ENCODE measurements at regions not wholly inside any gene's neighbourhood (a gene's known extent, or its start where the extent isn't known, plus 50 kb on each side); places are given as distances from the start of the nearest gene placed in this dataset.

DNA sequence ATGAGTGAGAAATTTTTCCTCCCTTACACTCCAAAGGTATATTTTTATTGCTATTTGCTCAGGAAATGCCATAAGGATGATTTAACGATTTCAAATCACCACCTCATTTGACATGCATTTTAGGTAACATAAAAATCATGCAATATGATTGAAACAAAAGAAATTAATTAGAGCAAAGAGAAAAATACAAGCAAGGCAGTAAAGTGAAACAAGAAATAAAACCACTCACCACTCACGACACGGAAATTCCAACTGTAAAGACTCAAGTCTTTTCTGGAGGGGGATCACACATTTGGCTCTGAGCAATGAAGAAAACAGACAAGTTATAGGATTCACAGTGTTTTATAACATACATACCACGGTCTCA lies 86.8 kb upstream of the ARHGAP29 start:
- Mint-ChIP-seq H3K9me3 (no peaks in the 10 kb centered on the region), H3K4me3 (no peak overlapping the region), H3K36me3 (no peaks in the 10 kb centered on the region), H3K27ac (no peak overlapping the region), H3K27me3 (ENCODE audit: low read depth) (peaks cover 7% of the 10 kb centered on the region; the same call in 1 of the 2 replicates), H3K4me1 (peaks cover 62% of the 10 kb centered on the region)
- POLR2A ChIA-PET, result no interaction called here
- CTCF ChIA-PET, result interaction anchor here (1.2 kb wide), 1 partner anchor 279 kb away, joined by 3 read pairs; no protein-coding TSS in a partner anchor
- ATAC-seq (no peak), DNase-seq (ENCODE audit: low spot score) (no peak)
- TF ChIP-seq ZSCAN18 (CRISPR knock-in tag; IDR thresholded peaks at IDR 0.05) (no peak), CTCF (IDR thresholded peaks at IDR 0.05) (no peak), SMAD4 (CRISPR knock-in tag; IDR thresholded peaks at IDR 0.05) (no peak), RORB (CRISPR knock-in tag; IDR thresholded peaks at IDR 0.05) (no peak), NR1H2 (CRISPR knock-in tag; IDR thresholded peaks at IDR 0.05) (no peak), ZNF219 (CRISPR knock-in tag; IDR thresholded peaks at IDR 0.05; ENCODE audit: borderline replicate concordance) (no peak), NR2C2 (CRISPR knock-in tag; IDR thresholded peaks at IDR 0.05) (no peak), KAT7 (CRISPR knock-in tag; IDR thresholded peaks at IDR 0.05; ENCODE audit: borderline replicate concordance) (no peak)
- TF ChIP-seq, protein P1, sequence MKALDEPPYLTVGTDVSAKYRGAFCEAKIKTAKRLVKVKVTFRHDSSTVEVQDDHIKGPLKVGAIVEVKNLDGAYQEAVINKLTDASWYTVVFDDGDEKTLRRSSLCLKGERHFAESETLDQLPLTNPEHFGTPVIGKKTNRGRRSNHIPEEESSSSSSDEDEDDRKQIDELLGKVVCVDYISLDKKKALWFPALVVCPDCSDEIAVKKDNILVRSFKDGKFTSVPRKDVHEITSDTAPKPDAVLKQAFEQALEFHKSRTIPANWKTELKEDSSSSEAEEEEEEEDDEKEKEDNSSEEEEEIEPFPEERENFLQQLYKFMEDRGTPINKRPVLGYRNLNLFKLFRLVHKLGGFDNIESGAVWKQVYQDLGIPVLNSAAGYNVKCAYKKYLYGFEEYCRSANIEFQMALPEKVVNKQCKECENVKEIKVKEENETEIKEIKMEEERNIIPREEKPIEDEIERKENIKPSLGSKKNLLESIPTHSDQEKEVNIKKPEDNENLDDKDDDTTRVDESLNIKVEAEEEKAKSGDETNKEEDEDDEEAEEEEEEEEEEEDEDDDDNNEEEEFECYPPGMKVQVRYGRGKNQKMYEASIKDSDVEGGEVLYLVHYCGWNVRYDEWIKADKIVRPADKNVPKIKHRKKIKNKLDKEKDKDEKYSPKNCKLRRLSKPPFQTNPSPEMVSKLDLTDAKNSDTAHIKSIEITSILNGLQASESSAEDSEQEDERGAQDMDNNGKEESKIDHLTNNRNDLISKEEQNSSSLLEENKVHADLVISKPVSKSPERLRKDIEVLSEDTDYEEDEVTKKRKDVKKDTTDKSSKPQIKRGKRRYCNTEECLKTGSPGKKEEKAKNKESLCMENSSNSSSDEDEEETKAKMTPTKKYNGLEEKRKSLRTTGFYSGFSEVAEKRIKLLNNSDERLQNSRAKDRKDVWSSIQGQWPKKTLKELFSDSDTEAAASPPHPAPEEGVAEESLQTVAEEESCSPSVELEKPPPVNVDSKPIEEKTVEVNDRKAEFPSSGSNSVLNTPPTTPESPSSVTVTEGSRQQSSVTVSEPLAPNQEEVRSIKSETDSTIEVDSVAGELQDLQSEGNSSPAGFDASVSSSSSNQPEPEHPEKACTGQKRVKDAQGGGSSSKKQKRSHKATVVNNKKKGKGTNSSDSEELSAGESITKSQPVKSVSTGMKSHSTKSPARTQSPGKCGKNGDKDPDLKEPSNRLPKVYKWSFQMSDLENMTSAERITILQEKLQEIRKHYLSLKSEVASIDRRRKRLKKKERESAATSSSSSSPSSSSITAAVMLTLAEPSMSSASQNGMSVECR (CRISPR knock-in tag; IDR thresholded peaks at IDR 0.05; ENCODE audit: borderline replicate concordance), result no peak
- TF ChIP-seq, protein P2, sequence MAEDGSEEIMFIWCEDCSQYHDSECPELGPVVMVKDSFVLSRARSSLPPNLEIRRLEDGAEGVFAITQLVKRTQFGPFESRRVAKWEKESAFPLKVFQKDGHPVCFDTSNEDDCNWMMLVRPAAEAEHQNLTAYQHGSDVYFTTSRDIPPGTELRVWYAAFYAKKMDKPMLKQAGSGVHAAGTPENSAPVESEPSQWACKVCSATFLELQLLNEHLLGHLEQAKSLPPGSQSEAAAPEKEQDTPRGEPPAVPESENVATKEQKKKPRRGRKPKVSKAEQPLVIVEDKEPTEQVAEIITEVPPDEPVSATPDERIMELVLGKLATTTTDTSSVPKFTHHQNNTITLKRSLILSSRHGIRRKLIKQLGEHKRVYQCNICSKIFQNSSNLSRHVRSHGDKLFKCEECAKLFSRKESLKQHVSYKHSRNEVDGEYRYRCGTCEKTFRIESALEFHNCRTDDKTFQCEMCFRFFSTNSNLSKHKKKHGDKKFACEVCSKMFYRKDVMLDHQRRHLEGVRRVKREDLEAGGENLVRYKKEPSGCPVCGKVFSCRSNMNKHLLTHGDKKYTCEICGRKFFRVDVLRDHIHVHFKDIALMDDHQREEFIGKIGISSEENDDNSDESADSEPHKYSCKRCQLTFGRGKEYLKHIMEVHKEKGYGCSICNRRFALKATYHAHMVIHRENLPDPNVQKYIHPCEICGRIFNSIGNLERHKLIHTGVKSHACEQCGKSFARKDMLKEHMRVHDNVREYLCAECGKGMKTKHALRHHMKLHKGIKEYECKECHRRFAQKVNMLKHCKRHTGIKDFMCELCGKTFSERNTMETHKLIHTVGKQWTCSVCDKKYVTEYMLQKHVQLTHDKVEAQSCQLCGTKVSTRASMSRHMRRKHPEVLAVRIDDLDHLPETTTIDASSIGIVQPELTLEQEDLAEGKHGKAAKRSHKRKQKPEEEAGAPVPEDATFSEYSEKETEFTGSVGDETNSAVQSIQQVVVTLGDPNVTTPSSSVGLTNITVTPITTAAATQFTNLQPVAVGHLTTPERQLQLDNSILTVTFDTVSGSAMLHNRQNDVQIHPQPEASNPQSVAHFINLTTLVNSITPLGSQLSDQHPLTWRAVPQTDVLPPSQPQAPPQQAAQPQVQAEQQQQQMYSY (CRISPR knock-in tag; IDR thresholded peaks at IDR 0.05), result no peak
- TF ChIP-seq, protein P3, sequence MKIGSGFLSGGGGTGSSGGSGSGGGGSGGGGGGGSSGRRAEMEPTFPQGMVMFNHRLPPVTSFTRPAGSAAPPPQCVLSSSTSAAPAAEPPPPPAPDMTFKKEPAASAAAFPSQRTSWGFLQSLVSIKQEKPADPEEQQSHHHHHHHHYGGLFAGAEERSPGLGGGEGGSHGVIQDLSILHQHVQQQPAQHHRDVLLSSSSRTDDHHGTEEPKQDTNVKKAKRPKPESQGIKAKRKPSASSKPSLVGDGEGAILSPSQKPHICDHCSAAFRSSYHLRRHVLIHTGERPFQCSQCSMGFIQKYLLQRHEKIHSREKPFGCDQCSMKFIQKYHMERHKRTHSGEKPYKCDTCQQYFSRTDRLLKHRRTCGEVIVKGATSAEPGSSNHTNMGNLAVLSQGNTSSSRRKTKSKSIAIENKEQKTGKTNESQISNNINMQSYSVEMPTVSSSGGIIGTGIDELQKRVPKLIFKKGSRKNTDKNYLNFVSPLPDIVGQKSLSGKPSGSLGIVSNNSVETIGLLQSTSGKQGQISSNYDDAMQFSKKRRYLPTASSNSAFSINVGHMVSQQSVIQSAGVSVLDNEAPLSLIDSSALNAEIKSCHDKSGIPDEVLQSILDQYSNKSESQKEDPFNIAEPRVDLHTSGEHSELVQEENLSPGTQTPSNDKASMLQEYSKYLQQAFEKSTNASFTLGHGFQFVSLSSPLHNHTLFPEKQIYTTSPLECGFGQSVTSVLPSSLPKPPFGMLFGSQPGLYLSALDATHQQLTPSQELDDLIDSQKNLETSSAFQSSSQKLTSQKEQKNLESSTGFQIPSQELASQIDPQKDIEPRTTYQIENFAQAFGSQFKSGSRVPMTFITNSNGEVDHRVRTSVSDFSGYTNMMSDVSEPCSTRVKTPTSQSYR (CRISPR knock-in tag; IDR thresholded peaks at IDR 0.05), result no peak
- TF ChIP-seq, protein P4, sequence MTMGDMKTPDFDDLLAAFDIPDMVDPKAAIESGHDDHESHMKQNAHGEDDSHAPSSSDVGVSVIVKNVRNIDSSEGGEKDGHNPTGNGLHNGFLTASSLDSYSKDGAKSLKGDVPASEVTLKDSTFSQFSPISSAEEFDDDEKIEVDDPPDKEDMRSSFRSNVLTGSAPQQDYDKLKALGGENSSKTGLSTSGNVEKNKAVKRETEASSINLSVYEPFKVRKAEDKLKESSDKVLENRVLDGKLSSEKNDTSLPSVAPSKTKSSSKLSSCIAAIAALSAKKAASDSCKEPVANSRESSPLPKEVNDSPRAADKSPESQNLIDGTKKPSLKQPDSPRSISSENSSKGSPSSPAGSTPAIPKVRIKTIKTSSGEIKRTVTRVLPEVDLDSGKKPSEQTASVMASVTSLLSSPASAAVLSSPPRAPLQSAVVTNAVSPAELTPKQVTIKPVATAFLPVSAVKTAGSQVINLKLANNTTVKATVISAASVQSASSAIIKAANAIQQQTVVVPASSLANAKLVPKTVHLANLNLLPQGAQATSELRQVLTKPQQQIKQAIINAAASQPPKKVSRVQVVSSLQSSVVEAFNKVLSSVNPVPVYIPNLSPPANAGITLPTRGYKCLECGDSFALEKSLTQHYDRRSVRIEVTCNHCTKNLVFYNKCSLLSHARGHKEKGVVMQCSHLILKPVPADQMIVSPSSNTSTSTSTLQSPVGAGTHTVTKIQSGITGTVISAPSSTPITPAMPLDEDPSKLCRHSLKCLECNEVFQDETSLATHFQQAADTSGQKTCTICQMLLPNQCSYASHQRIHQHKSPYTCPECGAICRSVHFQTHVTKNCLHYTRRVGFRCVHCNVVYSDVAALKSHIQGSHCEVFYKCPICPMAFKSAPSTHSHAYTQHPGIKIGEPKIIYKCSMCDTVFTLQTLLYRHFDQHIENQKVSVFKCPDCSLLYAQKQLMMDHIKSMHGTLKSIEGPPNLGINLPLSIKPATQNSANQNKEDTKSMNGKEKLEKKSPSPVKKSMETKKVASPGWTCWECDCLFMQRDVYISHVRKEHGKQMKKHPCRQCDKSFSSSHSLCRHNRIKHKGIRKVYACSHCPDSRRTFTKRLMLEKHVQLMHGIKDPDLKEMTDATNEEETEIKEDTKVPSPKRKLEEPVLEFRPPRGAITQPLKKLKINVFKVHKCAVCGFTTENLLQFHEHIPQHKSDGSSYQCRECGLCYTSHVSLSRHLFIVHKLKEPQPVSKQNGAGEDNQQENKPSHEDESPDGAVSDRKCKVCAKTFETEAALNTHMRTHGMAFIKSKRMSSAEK (CRISPR knock-in tag; IDR thresholded peaks at IDR 0.05; ENCODE audit: borderline replicate concordance), result no peak
